ENCODE measurements at regions not wholly inside any gene's neighbourhood (a gene's known extent, or its start where the extent isn't known, plus 50 kb on each side); places are given as distances from the start of the nearest gene placed in this dataset.
"Not testable (repeated sequence)": the region's sequence is repeated elsewhere in the genome, so short reads cannot be mapped to it uniquely, and the experiment has no call there.

DNA sequence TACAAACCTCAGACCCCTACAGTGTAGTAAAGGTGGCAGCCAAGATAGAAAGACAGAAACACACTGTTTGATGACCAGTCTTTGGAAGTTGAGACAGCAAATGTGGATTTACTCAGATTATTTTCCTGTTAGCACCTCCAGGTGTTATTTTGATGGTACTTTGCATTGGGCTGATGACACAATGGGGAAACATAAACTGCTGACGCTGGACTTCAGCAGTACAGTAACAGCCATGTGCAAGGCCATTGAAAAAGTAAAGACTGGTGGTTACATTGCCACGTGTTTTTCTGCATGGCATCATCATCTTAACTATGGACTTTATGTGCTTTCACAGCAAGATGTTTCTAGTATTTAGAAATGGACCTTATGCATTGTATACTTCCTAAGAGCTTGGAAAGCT lies 105.3 kb downstream of the POTEM start:
- TF ChIP-seq, protein P1, sequence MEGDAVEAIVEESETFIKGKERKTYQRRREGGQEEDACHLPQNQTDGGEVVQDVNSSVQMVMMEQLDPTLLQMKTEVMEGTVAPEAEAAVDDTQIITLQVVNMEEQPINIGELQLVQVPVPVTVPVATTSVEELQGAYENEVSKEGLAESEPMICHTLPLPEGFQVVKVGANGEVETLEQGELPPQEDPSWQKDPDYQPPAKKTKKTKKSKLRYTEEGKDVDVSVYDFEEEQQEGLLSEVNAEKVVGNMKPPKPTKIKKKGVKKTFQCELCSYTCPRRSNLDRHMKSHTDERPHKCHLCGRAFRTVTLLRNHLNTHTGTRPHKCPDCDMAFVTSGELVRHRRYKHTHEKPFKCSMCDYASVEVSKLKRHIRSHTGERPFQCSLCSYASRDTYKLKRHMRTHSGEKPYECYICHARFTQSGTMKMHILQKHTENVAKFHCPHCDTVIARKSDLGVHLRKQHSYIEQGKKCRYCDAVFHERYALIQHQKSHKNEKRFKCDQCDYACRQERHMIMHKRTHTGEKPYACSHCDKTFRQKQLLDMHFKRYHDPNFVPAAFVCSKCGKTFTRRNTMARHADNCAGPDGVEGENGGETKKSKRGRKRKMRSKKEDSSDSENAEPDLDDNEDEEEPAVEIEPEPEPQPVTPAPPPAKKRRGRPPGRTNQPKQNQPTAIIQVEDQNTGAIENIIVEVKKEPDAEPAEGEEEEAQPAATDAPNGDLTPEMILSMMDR (IDR thresholded peaks at IDR 0.05 in 4 of 5, conservative IDR thresholded peaks at IDR 0.05 in 1 of 5): not testable (repeated sequence)
- TF ChIP-seq POLR2A (IDR thresholded peaks at IDR 0.05): not testable (repeated sequence)

Data from gastrocnemius medialis (tissue), 4 donors.